PC-9 (cell line): ENCODE measurements at regions not wholly inside any gene's neighbourhood (a gene's known extent, or its start where the extent isn't known, plus 50 kb on each side); places are given as distances from the start of the nearest gene placed in this dataset.

Experiments used
- BruUV-seq: library from RNA; stranded (reverse); fragments of 400-500 nt; replicated peaks from 2 replicates; lab custom pipeline; 2021; lab: Mats Ljungman, UMichigan
- CTCF ChIA-PET: fragments of 300-600 bp; sonication (Branson Sonifier 250); formaldehyde crosslinking; loops from one replicate; lab custom pipeline; 2022; ENCODE audit warnings: antibody characterized with exemption; lab: Charles Lee
- POLR2A ChIA-PET: fragments of 300-600 bp; sonication (Branson Sonifier 250); formaldehyde crosslinking; loops from one replicate; lab custom pipeline; 2022; ENCODE audit warnings: antibody characterized with exemption; ENCODE audit not compliant: unreplicated experiment; lab: Charles Lee
- DNase-seq, 2 experiments: peaks; one replicate each; pipeline versions ENCODE4 v3.0.0 to v3.0.0-alpha.2; 2015 to 2022; ENCODE audit warnings: mixed read lengths in 1 of 2
- H2AFZ ChIP-seq: fragments of 200-600 bp; sonication (generic); 2 replicates; pipeline ENCODE4 v1.8.1; 2017; ENCODE audit warnings: antibody characterized with exemption
- H3F3A ChIP-seq: fragments of 200-600 bp; sonication (generic); 2 replicates; pipeline ENCODE4 v1.8.1; 2017; ENCODE audit warnings: antibody characterized with exemption, mild to moderate bottlenecking, low read depth; ENCODE audit not compliant: insufficient read depth
- H3K27ac ChIP-seq: fragments of 200-600 bp; sonication (generic); 2 replicates; pipeline ENCODE4 v1.6.1; 2016; ENCODE audit warnings: mixed run types
- H3K27me3 ChIP-seq: fragments of 200-600 bp; sonication (generic); 2 replicates; pipeline ENCODE4 v1.6.1; 2016; ENCODE audit warnings: low read depth, mixed run types; ENCODE audit not compliant: insufficient read depth
- H3K36me3 ChIP-seq: fragments of 200-600 bp; sonication (generic); 2 replicates; pipeline ENCODE4 v1.6.1; 2016; ENCODE audit warnings: low read depth, mixed run types
- H3K4me1 ChIP-seq: fragments of 200-600 bp; sonication (generic); replicated peaks from 2 replicates; pipeline ENCODE4 v1.6.1; 2016; ENCODE audit warnings: mixed run types; ENCODE audit not compliant: insufficient read depth
- H3K4me2 ChIP-seq: fragments of 200-600 bp; sonication (generic); 2 replicates; pipeline ENCODE4 v1.6.1; 2017; ENCODE audit warnings: mixed run types
- H3K4me3 ChIP-seq: fragments of 200-600 bp; sonication (generic); 2 replicates; pipeline ENCODE4 v1.6.1; 2016; ENCODE audit warnings: mixed run types
- H3K79me2 ChIP-seq: fragments of 200-600 bp; sonication (generic); 2 replicates; pipeline ENCODE4 v1.6.1; 2017; ENCODE audit warnings: low read depth, mixed run types
- H3K9me2 ChIP-seq: fragments of 200-600 bp; sonication (generic); 2 replicates; pipeline ENCODE4 v1.8.1; 2017; ENCODE audit warnings: mild to moderate bottlenecking; ENCODE audit not compliant: insufficient read depth
- H3K9me3 ChIP-seq: fragments of 200-600 bp; sonication (generic); 2 replicates; pipeline ENCODE4 v1.8.1; 2016; ENCODE audit warnings: low read depth; ENCODE audit not compliant: insufficient read depth
- H4K20me1 ChIP-seq: fragments of 200-600 bp; sonication (generic); 2 replicates; pipeline ENCODE4 v1.8.1; 2017; ENCODE audit not compliant: insufficient read depth
- CTCF ChIP-seq: fragments of 200-600 bp; sonication (generic); conservative IDR thresholded peaks from 2 replicates; pipeline ENCODE4 v1.6.1; 2017; ENCODE audit warnings: mixed run types, antibody characterized with exemption, mild to moderate bottlenecking, moderate library complexity
- EZH2 ChIP-seq: fragments of 200-600 bp; sonication (generic); IDR thresholded peaks from 2 replicates; pipeline ENCODE4 v1.8.0; 2017; ENCODE audit warnings: antibody characterized with exemption, low read depth
- intact Hi-C: fragments of 100-400 bp; cut with micrococcal nuclease; formaldehyde crosslinking; loops from one replicate; pipeline ENCODE4 v1.10.0; 2022; ENCODE audit not compliant: unreplicated experiment

DNA sequence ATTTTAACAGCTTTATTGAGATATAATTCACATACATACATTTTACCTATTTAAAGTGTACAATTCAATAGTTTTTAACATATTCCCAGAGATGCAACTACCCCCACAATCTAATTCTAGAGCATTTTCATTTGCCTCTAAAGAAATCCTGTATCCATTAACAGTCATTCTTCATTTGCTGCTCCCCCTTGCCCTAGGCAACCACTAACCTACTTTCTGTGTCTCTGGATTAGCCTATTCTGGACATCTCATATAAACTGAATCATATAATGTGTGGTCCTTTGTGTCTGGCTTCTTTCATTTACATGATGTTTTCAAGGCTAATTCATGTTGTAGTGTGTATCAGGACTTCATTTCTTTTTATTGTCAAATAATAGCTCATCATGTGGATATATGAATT lies 105.1 kb upstream of the GRPR start:
- Histone ChIP-seq H4K20me1 (no peaks in the 10 kb centered on the region), H3K27me3 (no peaks in the 10 kb centered on the region), H3K9me2 (no peaks in the 10 kb centered on the region), H3K4me2 (no peak overlapping the region), H3K36me3 (no peaks in the 10 kb centered on the region), H3K27ac (no peak overlapping the region), H2AFZ (no peak overlapping the region), H3K4me3 (no peak overlapping the region), H3K4me1 (no peaks in the 10 kb centered on the region), H3K9me3 (no peaks in the 10 kb centered on the region), H3K79me2 (no peaks in the 10 kb centered on the region), H3F3A (no peaks in the 10 kb centered on the region)
- BruUV-seq, result no TSS peak
- ChIA-PET CTCF (no interaction called here), POLR2A (no interaction called here)
- intact Hi-C loops, result no loop called here
- TF ChIP-seq EZH2 (no peak), CTCF (no peak)
- no peak for DNase-seq

GRCh38 chrX:16014171-16014570 lies 109.2 kb upstream of the GRPR start:
- TF ChIP-seq EZH2, result no peak
- no peak for TF ChIP-seq CTCF
- intact Hi-C loops, result no loop called here
- Histone ChIP-seq H3K4me1 (no peaks in the 10 kb centered on the region), H4K20me1 (no peaks in the 10 kb centered on the region), H3K79me2 (no peaks in the 10 kb centered on the region), H3K4me2 (no peak overlapping the region), H3F3A (no peaks in the 10 kb centered on the region), H3K9me2 (no peaks in the 10 kb centered on the region), H3K4me3 (no peak overlapping the region), H3K27ac (no peak overlapping the region), H3K9me3 (no peaks in the 10 kb centered on the region), H2AFZ (no peak overlapping the region), H3K36me3 (no peaks in the 10 kb centered on the region), H3K27me3 (no peaks in the 10 kb centered on the region)
- CTCF ChIA-PET, result no interaction called here
- POLR2A ChIA-PET, result no interaction called here
- BruUV-seq, result no TSS peak
- DNase-seq, result no peak

DNA sequence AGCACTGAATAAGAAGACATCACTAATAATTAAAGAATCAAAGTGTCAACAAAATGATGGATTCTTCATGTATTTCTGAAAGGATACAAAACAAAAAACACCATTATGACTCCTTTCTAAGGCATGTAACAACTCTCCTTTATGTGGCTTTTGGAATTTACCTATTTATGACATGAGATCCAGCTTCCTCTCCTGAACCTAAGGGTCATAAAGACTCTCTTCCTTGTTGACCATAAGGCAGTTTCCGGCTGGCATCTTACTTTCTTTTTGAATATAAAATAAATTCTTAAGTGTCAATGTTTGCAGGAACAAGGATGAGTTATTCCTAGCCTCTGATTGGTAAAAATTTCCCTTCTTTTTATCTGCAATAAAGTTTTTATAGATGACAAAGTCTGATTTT lies 111.1 kb upstream of the GRPR start:
- no peak for DNase-seq
- intact Hi-C loops, result no loop called here
- Histone ChIP-seq H3K4me2 (no peak overlapping the region), H3K27me3 (no peaks in the 10 kb centered on the region), H2AFZ (no peak overlapping the region), H3K9me2 (no peaks in the 10 kb centered on the region), H3K9me3 (no peaks in the 10 kb centered on the region), H3F3A (no peaks in the 10 kb centered on the region), H3K79me2 (no peaks in the 10 kb centered on the region), H3K36me3 (no peaks in the 10 kb centered on the region), H3K27ac (no peak overlapping the region), H3K4me3 (no peak overlapping the region), H4K20me1 (no peaks in the 10 kb centered on the region), H3K4me1 (no peaks in the 10 kb centered on the region)
- POLR2A ChIA-PET, result no interaction called here
- BruUV-seq, result no TSS peak
- TF ChIP-seq EZH2, result no peak
- no peak for TF ChIP-seq CTCF
- CTCF ChIA-PET, result no interaction called here
